IMR-90 (cell line): ENCODE measurements at regions not wholly inside any gene's neighbourhood (a gene's known extent, or its start where the extent isn't known, plus 50 kb on each side); places are given as distances from the start of the nearest gene placed in this dataset.

Experiments
- ATAC-seq: fragments of 200-7000 bp; cut with Tn5 transposase; 2 replicates; pipeline ENCODE4 v1.9.1; 2020; ENCODE audit warnings: low read depth, mild to moderate bottlenecking, moderate library complexity
- BruUV-seq: library from RNA; stranded (reverse); fragments of 400-500 nt; replicated peaks from 2 replicates; lab custom pipeline; 2021; lab: Mats Ljungman, UMichigan
- CTCF ChIA-PET: fragments of 300-600 bp; formaldehyde crosslinking; extraction: SDS; loops from one replicate; lab custom pipeline; 2021; ENCODE audit warnings: antibody characterized with exemption; lab: Yijun Ruan, JAX
- POLR2A ChIA-PET: fragments of 300-600 bp; sonication (Branson Sonifier 250); formaldehyde crosslinking; loops from one replicate; lab custom pipeline; 2022; ENCODE audit warnings: antibody characterized with exemption; ENCODE audit not compliant: unreplicated experiment; lab: Charles Lee
- DNase-seq: peaks from one replicate; pipeline ENCODE4 v3.0.0; 2013
- H2AFZ ChIP-seq: replicated peaks from 2 replicates; pipeline ENCODE3; 2013; ENCODE audit warnings: low read length, mild to moderate bottlenecking; ENCODE audit not compliant: poor library complexity
- H2AK5ac ChIP-seq: 2 replicates; pipeline ENCODE4 v1.6.1; 2013; ENCODE audit warnings: low read depth, low read length, inconsistent platforms
- H2AK9ac ChIP-seq: replicated peaks from 2 replicates; pipeline ENCODE3; 2013; ENCODE audit warnings: mild to moderate bottlenecking, low read depth, low read length, moderate library complexity; ENCODE audit not compliant: poor library complexity
- H2BK120ac ChIP-seq: 2 replicates; pipeline ENCODE4 v1.6.1; 2013; ENCODE audit warnings: low read depth, low read length, inconsistent platforms
- H2BK15ac ChIP-seq: 3 replicates; pipeline ENCODE4 v1.6.1; 2013; ENCODE audit warnings: low read depth, low read length, inconsistent platforms
- H2BK20ac ChIP-seq: 2 replicates; pipeline ENCODE4 v1.6.1; 2013; ENCODE audit warnings: low read depth, mild to moderate bottlenecking, inconsistent platforms, low read length, moderate library complexity
- H2BK5ac ChIP-seq: 2 replicates; pipeline ENCODE4 v1.6.1; 2013; ENCODE audit warnings: mild to moderate bottlenecking, low read depth, low read length, inconsistent platforms; ENCODE audit not compliant: poor library complexity, severe bottlenecking
- H3K14ac ChIP-seq: replicated peaks from 2 replicates; pipeline ENCODE4 v1.6.1; 2013; ENCODE audit warnings: low read depth, low read length, inconsistent platforms
- H3K18ac ChIP-seq: 2 replicates; pipeline ENCODE4 v1.6.1; 2013; ENCODE audit warnings: low read depth, low read length, control low read depth
- H3K23ac ChIP-seq: 2 replicates; pipeline ENCODE4 v1.6.1; 2013; ENCODE audit warnings: low read depth, low read length, inconsistent platforms
- H3K27ac ChIP-seq: 2 replicates; pipeline ENCODE4 v1.5.1; 2013; ENCODE audit warnings: mild to moderate bottlenecking, control low read depth, low read length; ENCODE audit not compliant: insufficient read depth
- H3K27me3 ChIP-seq: 2 replicates; pipeline ENCODE4 v1.6.1; 2013; ENCODE audit warnings: low read length; ENCODE audit not compliant: control insufficient read depth, insufficient read depth
- H3K36me3 ChIP-seq: 2 replicates; pipeline ENCODE4 v1.6.1; 2013; ENCODE audit warnings: low read length, mixed read lengths; ENCODE audit not compliant: control insufficient read depth, insufficient read depth
- H3K4ac ChIP-seq: 2 replicates; pipeline ENCODE4 v1.6.1; 2013; ENCODE audit warnings: low read depth, low read length, inconsistent platforms
- H3K4me1 ChIP-seq: 2 replicates; pipeline ENCODE4 v1.6.1; 2013; ENCODE audit warnings: low read length, mixed read lengths; ENCODE audit not compliant: control insufficient read depth, insufficient read depth
- H3K4me2 ChIP-seq: 2 replicates; pipeline ENCODE4 v1.6.1; 2013; ENCODE audit warnings: low read depth, mild to moderate bottlenecking, control low read depth, low read length, moderate library complexity
- H3K4me3 ChIP-seq: 2 replicates; pipeline ENCODE4 v1.5.1; 2013; ENCODE audit warnings: low read depth, mild to moderate bottlenecking, control low read depth, low read length, moderate library complexity; ENCODE audit not compliant: insufficient read depth
- H3K56ac ChIP-seq: 2 replicates; pipeline ENCODE4 v1.6.1; 2013; ENCODE audit warnings: low read length, inconsistent platforms; ENCODE audit not compliant: insufficient read depth; ENCODE audit errors: extremely low read depth
- H3K79me1 ChIP-seq, 2 experiments: 2 replicates each; pipeline ENCODE4 v1.6.1; 2013; ENCODE audit warnings: low read length in 2 of 2, inconsistent platforms in 1 of 2, low read depth in 1 of 2
- H3K9ac ChIP-seq: 2 replicates; pipeline ENCODE4 v1.6.1; 2013; ENCODE audit warnings: low read depth, low read length, control low read depth
- H3K9me1 ChIP-seq: 2 replicates; pipeline ENCODE4 v1.6.1; 2013; ENCODE audit warnings: low read length, inconsistent platforms; ENCODE audit not compliant: insufficient read depth
- H3K9me3 ChIP-seq: 2 replicates; pipeline ENCODE4 v1.6.1; 2013; ENCODE audit warnings: low read length; ENCODE audit not compliant: control insufficient read depth, insufficient read depth
- H4K20me1 ChIP-seq: 2 replicates; pipeline ENCODE4 v1.6.1; 2013; ENCODE audit warnings: low read length, inconsistent platforms; ENCODE audit not compliant: insufficient read depth
- H4K5ac ChIP-seq: 2 replicates; pipeline ENCODE4 v1.6.1; 2013; ENCODE audit warnings: mild to moderate bottlenecking, low read depth, low read length, control low read depth
- H4K8ac ChIP-seq, 2 experiments: 2 replicates each; pipeline ENCODE4 v1.6.1; 2013; ENCODE audit warnings: low read depth in 2 of 2, low read length in 2 of 2, control low read depth in 1 of 2, inconsistent platforms in 1 of 2
- H4K91ac ChIP-seq: 2 replicates; pipeline ENCODE4 v1.6.1; 2013; ENCODE audit warnings: low read depth, low read length, inconsistent platforms; ENCODE audit not compliant: insufficient read depth
- MAFK ChIP-seq: IDR thresholded peaks from 2 replicates; pipeline ENCODE4 v1.6.1; 2012; ENCODE audit warnings: low read depth, low read length, improper control_type of control experiment
- MAZ ChIP-seq: IDR thresholded peaks from 2 replicates; pipeline ENCODE4 v1.6.1; 2012; ENCODE audit warnings: low read depth, mild to moderate bottlenecking, low read length, improper control_type of control experiment, moderate library complexity, borderline replicate concordance
- NFE2L2 ChIP-seq: fragments of 150-350 bp; IDR thresholded peaks from 2 replicates; pipeline ENCODE4 v1.6.1; 2016; ENCODE audit warnings: low read depth, mild to moderate bottlenecking, low read length
- RFX5 ChIP-seq: IDR thresholded peaks from 2 replicates; pipeline ENCODE4 v1.8.0; 2012; ENCODE audit warnings: low read depth, mild to moderate bottlenecking, low read length, moderate library complexity
- SMC3 ChIP-seq: fragments of 150-350 bp; IDR thresholded peaks from 2 replicates; pipeline ENCODE4 v1.6.1; 2016; ENCODE audit warnings: low read depth, mild to moderate bottlenecking, antibody characterized with exemption, low read length, moderate library complexity
- WGBS, 2 experiments: methylation state at CpG; one replicate each; pipeline versions ENCODE4 v1.1.5 to v1.1.7; 2013; ENCODE audit warnings: missing lambda C conversion rate in 2 of 2; ENCODE audit not compliant: insufficient read length in 1 of 2; ENCODE audit errors: extremely low coverage in 2 of 2; 5-methylcytosine and 5-hydroxymethylcytosine counted together
- dilution Hi-C: fragments of 300-500 bp; cut with HindIII; formaldehyde crosslinking; loops from one replicate; pipeline ENCODE4 v1.14.3; 2018; ENCODE audit warnings: low sequenced_read_pairs; ENCODE audit not compliant: unreplicated experiment
- in situ Hi-C: fragments of 300-500 bp; cut with MboI; formaldehyde crosslinking; loops from 3 replicates; pipeline ENCODE4 v1.14.3; 2019; ENCODE audit warnings: low sequenced_read_pairs, inconsistent platforms, mixed read lengths
- intact Hi-C: fragments of 100-400 bp; cut with micrococcal nuclease; formaldehyde crosslinking; loops from 2 replicates; pipeline ENCODE4 v1.10.0; 2022
- TF ChIP-seq, protein P1 (sequence below): fragments of 150-350 bp; IDR thresholded peaks from 2 replicates; pipeline ENCODE4 v1.6.1; 2017; ENCODE audit warnings: mild to moderate bottlenecking, antibody characterized with exemption, low read length, low read depth
- TF ChIP-seq, protein P2 (sequence below): fragments of 150-350 bp; IDR thresholded peaks from 2 replicates; pipeline ENCODE4 v1.6.1; 2016; ENCODE audit warnings: low read depth, mild to moderate bottlenecking, low read length, moderate library complexity, borderline replicate concordance

DNA sequence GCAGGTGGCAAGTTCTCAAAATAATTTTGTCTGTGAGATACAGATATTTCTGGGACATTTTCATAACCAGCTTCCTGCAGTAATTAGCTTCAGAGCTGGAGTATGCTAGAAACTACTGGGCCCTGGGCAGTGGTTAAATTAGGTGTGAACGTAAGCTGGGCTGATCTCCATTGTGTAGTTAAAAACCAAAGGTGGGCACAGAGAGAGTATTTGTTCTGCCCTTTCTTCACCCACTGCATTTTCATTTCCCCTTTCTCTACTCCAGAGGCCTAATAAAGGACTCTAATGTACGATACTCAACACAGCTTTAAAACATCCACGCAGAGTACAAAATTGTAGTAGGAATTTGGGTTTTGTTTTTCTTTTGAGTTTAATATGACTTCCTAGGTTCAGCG is 252.7 kb downstream of the SPRY1 start:
- ATAC-seq (no peak; the same call in 1 of the 2 replicates), DNase-seq (no peak)
- no peak for TF ChIP-seq SMC3
- TF ChIP-seq, protein P1, sequence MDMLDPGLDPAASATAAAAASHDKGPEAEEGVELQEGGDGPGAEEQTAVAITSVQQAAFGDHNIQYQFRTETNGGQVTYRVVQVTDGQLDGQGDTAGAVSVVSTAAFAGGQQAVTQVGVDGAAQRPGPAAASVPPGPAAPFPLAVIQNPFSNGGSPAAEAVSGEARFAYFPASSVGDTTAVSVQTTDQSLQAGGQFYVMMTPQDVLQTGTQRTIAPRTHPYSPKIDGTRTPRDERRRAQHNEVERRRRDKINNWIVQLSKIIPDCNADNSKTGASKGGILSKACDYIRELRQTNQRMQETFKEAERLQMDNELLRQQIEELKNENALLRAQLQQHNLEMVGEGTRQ: no peak
- TF ChIP-seq RFX5: no peak
- no peak for TF ChIP-seq NFE2L2
- no peak for TF ChIP-seq MAFK
- TF ChIP-seq, protein P2, sequence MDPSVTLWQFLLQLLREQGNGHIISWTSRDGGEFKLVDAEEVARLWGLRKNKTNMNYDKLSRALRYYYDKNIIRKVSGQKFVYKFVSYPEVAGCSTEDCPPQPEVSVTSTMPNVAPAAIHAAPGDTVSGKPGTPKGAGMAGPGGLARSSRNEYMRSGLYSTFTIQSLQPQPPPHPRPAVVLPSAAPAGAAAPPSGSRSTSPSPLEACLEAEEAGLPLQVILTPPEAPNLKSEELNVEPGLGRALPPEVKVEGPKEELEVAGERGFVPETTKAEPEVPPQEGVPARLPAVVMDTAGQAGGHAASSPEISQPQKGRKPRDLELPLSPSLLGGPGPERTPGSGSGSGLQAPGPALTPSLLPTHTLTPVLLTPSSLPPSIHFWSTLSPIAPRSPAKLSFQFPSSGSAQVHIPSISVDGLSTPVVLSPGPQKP: no peak
- TF ChIP-seq MAZ: no peak
- Histone ChIP-seq H2BK120ac (peak overlapping the region; percentile 1), H4K5ac (peak overlapping the region; percentile 34), H2AK5ac (no peak overlapping the region; the same call in 1 of the 2 replicates), H3K9me1 (no peaks in the 10 kb centered on the region; the same call in 1 of the 2 replicates), H3K79me1 (no peaks in the 10 kb centered on the region), H3K14ac (0 out of 2 replicates have a peak overlapping the region, but pooled peaks have one; percentile 0), H2AFZ (no peak overlapping the region), H2AK9ac (no peak overlapping the region), H3K4me3 (no peak overlapping the region), H2BK5ac (no peak overlapping the region), H3K56ac (no peak overlapping the region), H3K36me3 (no peaks in the 10 kb centered on the region), H3K9ac (no peak overlapping the region), H4K20me1 (no peaks in the 10 kb centered on the region), H3K18ac (peak overlapping the region; percentile 47), H3K9me3 (no peaks in the 10 kb centered on the region), H3K27me3 (no peaks in the 10 kb centered on the region), H4K8ac (peak overlapping the region; percentile 3 to 11; a peak in 2 of 4 replicates), H3K4me2 (peak overlapping the region; percentile 23), H2BK15ac (no peak overlapping the region), H4K91ac (no peak overlapping the region), H3K23ac (0 out of 2 replicates have a peak overlapping the region, but pooled peaks have one; percentile 4), H2BK20ac (peak overlapping the region; percentile 10; the same call in 1 of the 2 replicates), H3K27ac (peak overlapping the region; percentile 59; the same call in 1 of the 2 replicates), H3K4ac (peak overlapping the region; percentile 5), H3K4me1 (peaks cover 6% of the 10 kb centered on the region)
- CTCF ChIA-PET: interaction anchor here (1.1 kb wide), 1 partner anchor 85 kb away, joined by 3 read pairs; no protein-coding TSS in a partner anchor
- in situ Hi-C loops: no loop called here
- intact Hi-C loops: no loop called here
- POLR2A ChIA-PET: no interaction called here
- dilution Hi-C loops: no loop called here
- WGBS, 2 experiments: no CpG with 5 or more reads among the region's 4 CpGs
- BruUV-seq: no TSS peak
